Loucy (cell line): ENCODE measurements at regions not wholly inside any gene's neighbourhood (a gene's known extent, or its start where the extent isn't known, plus 50 kb on each side); places are given as distances from the start of the nearest gene placed in this dataset.

Experiments used
- H2AFZ ChIP-seq: fragments of 200-600 bp; sonication (generic); 2 replicates; pipeline ENCODE4 v1.6.0; 2016; ENCODE audit warnings: antibody characterized with exemption, mild to moderate bottlenecking, low read length, moderate library complexity
- H3F3A ChIP-seq: fragments of 200-600 bp; 2 replicates; pipeline ENCODE4 v1.6.0; 2016; ENCODE audit warnings: antibody characterized with exemption, low read depth, mild to moderate bottlenecking
- H3K27me3 ChIP-seq: fragments of 200-600 bp; sonication (generic); 2 replicates; pipeline ENCODE4 v1.6.1; 2014; ENCODE audit warnings: low read length, mild to moderate bottlenecking; ENCODE audit not compliant: insufficient read depth, poor library complexity, severe bottlenecking
- H3K36me3 ChIP-seq: fragments of 200-600 bp; sonication (generic); 2 replicates; pipeline ENCODE4 v1.6.1; 2016; ENCODE audit warnings: low read length; ENCODE audit not compliant: insufficient read depth
- H3K4me1 ChIP-seq: fragments of 200-600 bp; sonication (generic); 2 replicates; pipeline ENCODE4 v1.5.1; 2014; ENCODE audit warnings: low read length, mild to moderate bottlenecking; ENCODE audit not compliant: insufficient read depth, poor library complexity, severe bottlenecking
- H3K4me2 ChIP-seq: fragments of 200-600 bp; sonication (generic); 2 replicates; pipeline ENCODE4 v1.6.0; 2014; ENCODE audit warnings: antibody characterized with exemption, low read length, low read depth, mild to moderate bottlenecking; ENCODE audit not compliant: poor library complexity, severe bottlenecking
- H3K4me3 ChIP-seq: fragments of 200-600 bp; sonication (generic); 2 replicates; pipeline ENCODE4 v1.5.1; 2014; ENCODE audit warnings: low read length, mild to moderate bottlenecking, mixed read lengths; ENCODE audit not compliant: poor library complexity, severe bottlenecking
- H3K79me2 ChIP-seq: fragments of 200-600 bp; sonication (generic); 2 replicates; pipeline ENCODE4 v1.6.1; 2014; ENCODE audit warnings: low read length; ENCODE audit not compliant: insufficient read depth
- H3K9ac ChIP-seq: fragments of 200-600 bp; sonication (generic); 2 replicates; pipeline ENCODE4 v1.6.0; 2014; ENCODE audit warnings: mild to moderate bottlenecking, low read depth, low read length, moderate library complexity; ENCODE audit not compliant: poor library complexity, severe bottlenecking
- H3K9me2 ChIP-seq: fragments of 200-600 bp; sonication (generic); replicated peaks from 2 replicates; pipeline ENCODE4 v1.6.1; 2016; ENCODE audit warnings: low read depth, low read length, mixed read lengths
- H3K9me3 ChIP-seq: fragments of 200-600 bp; sonication (generic); 2 replicates; pipeline ENCODE4 v1.6.1; 2014; ENCODE audit warnings: mild to moderate bottlenecking, antibody characterized with exemption, low read length, low read depth; ENCODE audit not compliant: insufficient read depth
- H4K20me1 ChIP-seq: fragments of 200-600 bp; sonication (generic); 2 replicates; pipeline ENCODE4 v1.6.0; 2014; ENCODE audit warnings: antibody characterized with exemption, low read length, mild to moderate bottlenecking; ENCODE audit not compliant: insufficient read depth, poor library complexity, severe bottlenecking
- CTCF ChIP-seq: fragments of 200-600 bp; sonication (generic); conservative IDR thresholded peaks from 2 replicates; pipeline ENCODE4 v1.5.1; 2014; ENCODE audit warnings: mild to moderate bottlenecking, antibody characterized with exemption, low read length
- EZH2phosphoT487 ChIP-seq: fragments of 200-600 bp; IDR thresholded peaks from 2 replicates; pipeline ENCODE4 v1.6.1; 2018; ENCODE audit warnings: antibody characterized with exemption, mild to moderate bottlenecking, moderate library complexity, borderline replicate concordance

- Histone ChIP-seq H3K27me3 (no peaks in the 10 kb centered on the region), H3K36me3 (no peaks in the 10 kb centered on the region), H3K4me2 (no peak overlapping the region), H3F3A (no peaks in the 10 kb centered on the region), H4K20me1 (no peaks in the 10 kb centered on the region), H3K9me3 (no peaks in the 10 kb centered on the region), H3K9ac (no peak overlapping the region), H2AFZ (no peak overlapping the region), H3K79me2 (no peaks in the 10 kb centered on the region), H3K4me1 (no peaks in the 10 kb centered on the region), H3K9me2 (no peaks in the 10 kb centered on the region), H3K4me3 (no peak overlapping the region)
- TF ChIP-seq CTCF = no peak
- no peak for TF ChIP-seq EZH2phosphoT487
These were observed 132.8 kb upstream of the CPSF6 start for GRCh38 chr12:69106482-69107118.

- Histone ChIP-seq H3K4me1 (no peaks in the 10 kb centered on the region), H3K79me2 (no peaks in the 10 kb centered on the region), H3K4me2 (no peak overlapping the region), H3K27me3 (no peaks in the 10 kb centered on the region), H2AFZ (no peak overlapping the region), H3K36me3 (no peaks in the 10 kb centered on the region), H3K4me3 (no peak overlapping the region), H4K20me1 (no peaks in the 10 kb centered on the region), H3K9me3 (no peaks in the 10 kb centered on the region), H3K9ac (no peak overlapping the region), H3K9me2 (no peaks in the 10 kb centered on the region), H3F3A (no peaks in the 10 kb centered on the region)
- TF ChIP-seq CTCF (no peak), EZH2phosphoT487 (no peak)
These were observed 131.8 kb upstream of the CPSF6 start for GRCh38 chr12:69107541-69107940.

- no peak for TF ChIP-seq CTCF
- no peak for TF ChIP-seq EZH2phosphoT487
- Histone ChIP-seq H3K9ac (no peak overlapping the region), H3K4me2 (no peak overlapping the region), H3K4me3 (no peak overlapping the region), H3K4me1 (no peaks in the 10 kb centered on the region), H3K79me2 (no peaks in the 10 kb centered on the region), H3K9me3 (no peaks in the 10 kb centered on the region), H3K36me3 (no peaks in the 10 kb centered on the region), H3K27me3 (no peaks in the 10 kb centered on the region), H2AFZ (no peak overlapping the region), H3K9me2 (no peaks in the 10 kb centered on the region), H4K20me1 (no peaks in the 10 kb centered on the region), H3F3A (no peaks in the 10 kb centered on the region)
These were observed 131.3 kb upstream of the CPSF6 start for GRCh38 chr12:69108037-69108436.
